ENCODE measurements at regions not wholly inside any gene's neighbourhood (a gene's known extent, or its start where the extent isn't known, plus 50 kb on each side); places are given as distances from the start of the nearest gene placed in this dataset.

- DNase-seq (ENCODE audit: low read depth): no peak
These were observed 155.6 kb upstream of the MKI67 start for GRCh38 chr10:128281861-128282260.

- DNase-seq (ENCODE audit: low read depth): no peak
These were observed 160.0 kb upstream of the MKI67 start for GRCh38 chr10:128286141-128286761.

GRCh38 chr10:128286762-128287500 is 160.7 kb upstream of the MKI67 start:
- DNase-seq (ENCODE audit: low read depth): no peak

- DNase-seq (ENCODE audit: low read depth): no peak
These were observed 161.7 kb upstream of the MKI67 start for GRCh38 chr10:128287921-128288320.

GRCh38 chr10:128289621-128290020 is 163.4 kb upstream of the MKI67 start:
- no peak for DNase-seq (ENCODE audit: low read depth)

- no peak for DNase-seq (ENCODE audit: low read depth)
These were observed 168.8 kb upstream of the MKI67 start for GRCh38 chr10:128295003-128295402.

GRCh38 chr10:128296253-128297007 is 170.2 kb upstream of the MKI67 start:
- no peak for DNase-seq (ENCODE audit: low read depth)

- no peak for DNase-seq (ENCODE audit: low read depth)
These were observed 171.6 kb upstream of the MKI67 start for GRCh38 chr10:128297709-128298378.

- DNase-seq (ENCODE audit: low read depth): no peak
These were observed 172.4 kb upstream of the MKI67 start for GRCh38 chr10:128298587-128298986.

GRCh38 chr10:128300290-128300824 is 174.1 kb upstream of the MKI67 start:
- no peak for DNase-seq (ENCODE audit: low read depth)

- no peak for DNase-seq (ENCODE audit: low read depth)
These were observed 174.8 kb upstream of the MKI67 start for GRCh38 chr10:128301051-128301450.

GRCh38 chr10:128302808-128303207 is 176.6 kb upstream of the MKI67 start:
- no peak for DNase-seq (ENCODE audit: low read depth)

- DNase-seq (ENCODE audit: low read depth): no peak
These were observed 178.0 kb upstream of the MKI67 start for GRCh38 chr10:128304271-128304670.

- DNase-seq (ENCODE audit: low read depth): no peak
These were observed 179.6 kb upstream of the MKI67 start for GRCh38 chr10:128305601-128306345.

GRCh38 chr10:128306535-128306934 is 180.3 kb upstream of the MKI67 start:
- DNase-seq (ENCODE audit: low read depth): no peak

- DNase-seq (ENCODE audit: low read depth): no peak
These were observed 180.7 kb upstream of the MKI67 start for GRCh38 chr10:128306966-128307365.

- DNase-seq (ENCODE audit: low read depth): no peak
These were observed 181.6 kb upstream of the MKI67 start for GRCh38 chr10:128307820-128308219.

- no peak for DNase-seq (ENCODE audit: low read depth)
These were observed 184.9 kb upstream of the MKI67 start for GRCh38 chr10:128310971-128311658.

GRCh38 chr10:128312250-128312649 is 186.0 kb upstream of the MKI67 start:
- no peak for DNase-seq (ENCODE audit: low read depth)

- DNase-seq (ENCODE audit: low read depth): no peak
These were observed 188.5 kb upstream of the MKI67 start for GRCh38 chr10:128314686-128315085.

Measured in stromal cell of bone marrow (primary cell).